CD4-positive, alpha-beta T cell treated with Interleukin-2 at 100 ng/mL for 4 hours (primary cell): ENCODE measurements at regions not wholly inside any gene's neighbourhood (a gene's known extent, or its start where the extent isn't known, plus 50 kb on each side); places are given as distances from the start of the nearest gene placed in this dataset.

Experiments
- DNase-seq: peaks from one replicate; pipeline ENCODE4 v3.0.0-alpha.2; 2020; ENCODE audit warnings: low spot score

DNA sequence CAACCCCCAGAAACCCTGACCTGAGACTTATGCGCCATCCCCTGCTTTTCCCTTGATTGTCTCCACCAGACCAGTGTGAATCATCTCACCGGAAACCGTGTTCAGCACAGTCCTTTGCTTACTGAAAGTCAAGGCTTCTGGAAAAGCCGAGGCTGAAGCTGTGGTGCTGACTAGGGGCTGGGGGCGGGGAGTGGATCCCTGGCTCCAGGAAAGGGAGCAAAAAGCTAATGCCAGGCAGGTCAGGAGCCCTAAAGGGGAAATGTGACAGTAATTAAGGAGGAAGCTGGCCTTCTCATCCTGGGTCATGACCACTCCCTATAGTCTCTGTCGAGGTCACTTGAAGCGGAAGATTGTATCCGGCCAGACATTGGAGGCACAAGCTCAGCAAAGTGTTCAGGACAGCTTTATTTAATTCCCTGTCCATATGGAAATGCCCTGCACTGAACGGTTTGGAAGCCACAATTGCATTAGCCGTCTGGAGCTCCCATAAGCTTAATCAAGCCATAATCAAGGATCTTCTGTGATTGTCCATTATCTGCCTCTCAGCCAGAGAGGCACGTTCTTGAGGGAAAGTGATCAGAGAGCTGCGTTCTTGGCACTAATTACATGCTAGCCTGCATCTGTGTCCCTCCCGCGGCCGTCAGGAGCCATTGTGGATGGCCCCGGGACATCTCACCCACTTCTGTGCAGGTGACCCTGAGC lies 403.6 kb downstream of the RRAGC start:
- DNase-seq, result no peak

GRCh38 chr1:38454749-38455441 lies 404.7 kb downstream of the RRAGC start:
- DNase-seq, result no peak

- DNase-seq, result no peak
Measured at GRCh38 chr1:38454236-38454635, 405.3 kb downstream of the RRAGC start.

DNA sequence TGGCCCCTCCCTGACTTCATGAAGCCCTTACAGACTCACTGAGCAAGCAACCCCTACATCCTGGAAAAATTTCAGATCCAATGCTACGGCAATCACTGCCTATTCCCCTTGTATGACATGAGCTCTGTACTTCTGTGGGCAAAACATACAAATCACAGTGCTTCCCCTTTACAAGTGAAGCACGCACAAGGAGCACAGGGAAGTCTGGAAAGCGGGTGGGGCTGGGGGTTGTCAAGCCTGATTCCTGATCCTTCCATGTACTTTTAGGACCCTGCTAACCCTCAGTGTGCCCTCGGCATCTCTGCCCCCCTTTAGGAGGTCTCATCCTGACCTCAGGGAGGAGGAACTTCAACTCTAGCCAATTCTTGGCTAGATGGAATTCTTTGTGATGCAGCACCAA lies 405.7 kb upstream of the POU3F1 start:
- DNase-seq, result no peak

GRCh38 chr1:38451541-38451993 lies 405.0 kb upstream of the POU3F1 start:
- DNase-seq, result no peak

DNA sequence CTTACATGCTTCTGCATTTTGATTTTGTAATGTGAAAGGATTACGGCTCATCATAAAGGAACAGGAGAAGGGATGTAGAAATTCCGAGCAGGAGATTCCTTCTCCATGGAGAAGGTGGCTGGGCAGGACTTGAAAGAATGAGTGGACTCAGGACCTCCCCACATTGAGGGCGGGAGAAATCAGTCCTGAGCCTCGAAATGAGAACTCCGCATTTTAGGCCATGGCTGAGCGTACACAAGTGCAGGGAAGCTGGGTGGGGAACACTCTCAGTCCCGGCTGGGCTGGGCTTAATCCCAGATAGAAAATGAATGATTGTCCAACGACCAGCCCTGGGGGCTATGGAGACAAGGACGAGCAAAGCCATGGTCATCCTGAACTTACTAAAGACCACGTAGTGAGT lies 402.3 kb upstream of the POU3F1 start:
- no peak for DNase-seq

DNA sequence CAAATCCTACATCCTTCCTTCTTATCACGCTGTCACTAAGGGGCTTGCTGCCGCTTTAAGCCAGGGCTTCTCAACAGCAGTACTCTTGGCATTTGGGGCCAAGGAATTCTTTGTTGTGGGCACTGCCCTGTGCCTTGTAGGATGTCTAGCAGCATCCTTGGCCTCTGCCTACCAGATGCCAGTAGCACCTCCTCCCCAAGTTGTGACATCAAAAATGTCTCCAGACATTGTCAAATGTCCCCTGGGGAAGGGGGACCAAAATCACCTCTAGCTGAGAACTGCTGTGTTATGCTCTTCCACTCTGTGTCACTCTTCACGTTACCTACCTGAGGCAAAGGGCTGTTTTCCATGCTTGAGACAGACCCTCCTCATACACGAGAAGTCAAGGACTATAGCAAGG lies 400.3 kb upstream of the POU3F1 start:
- DNase-seq, result no peak

GRCh38 chr1:38444770-38445442 lies 398.3 kb upstream of the POU3F1 start:
- DNase-seq, result no peak

DNA sequence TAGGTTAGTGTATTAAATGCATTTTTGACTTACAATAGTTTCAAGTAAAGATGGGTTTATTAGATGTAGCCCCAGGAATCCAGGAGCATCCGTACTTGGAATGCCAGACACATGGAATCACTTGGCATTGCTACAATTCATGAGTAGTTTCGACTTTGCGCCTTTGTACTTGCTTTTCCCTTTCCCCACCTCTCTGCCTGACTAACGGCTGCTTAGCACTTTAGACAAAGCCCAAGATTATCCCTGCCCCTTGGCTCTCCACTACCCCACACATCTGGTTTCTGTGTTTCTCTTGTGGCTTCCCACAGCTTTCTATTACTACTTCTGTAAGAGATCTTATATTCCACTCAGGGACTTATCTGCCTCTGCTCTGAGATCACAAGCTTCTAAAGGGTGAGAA lies 397.7 kb upstream of the POU3F1 start:
- no peak for DNase-seq

DNA sequence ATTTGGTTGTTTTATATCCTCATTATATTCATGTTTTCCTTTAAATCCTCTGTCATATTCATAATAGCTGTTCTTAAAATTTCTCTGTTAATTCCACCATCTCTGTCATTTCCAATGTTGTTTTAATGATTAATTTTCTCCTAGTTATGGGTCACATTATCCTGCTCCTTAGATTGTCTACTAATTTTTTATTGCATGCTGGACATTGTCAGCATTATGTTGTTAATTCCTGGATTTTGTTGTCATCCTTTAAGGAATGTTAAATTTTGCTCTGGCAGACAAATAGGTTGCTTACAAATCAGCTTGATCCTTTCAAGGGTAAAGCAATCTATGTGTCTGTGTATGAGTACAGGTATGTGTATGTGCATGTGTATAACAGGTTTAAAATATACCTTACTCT lies 393.8 kb upstream of the POU3F1 start:
- no peak for DNase-seq

DNA sequence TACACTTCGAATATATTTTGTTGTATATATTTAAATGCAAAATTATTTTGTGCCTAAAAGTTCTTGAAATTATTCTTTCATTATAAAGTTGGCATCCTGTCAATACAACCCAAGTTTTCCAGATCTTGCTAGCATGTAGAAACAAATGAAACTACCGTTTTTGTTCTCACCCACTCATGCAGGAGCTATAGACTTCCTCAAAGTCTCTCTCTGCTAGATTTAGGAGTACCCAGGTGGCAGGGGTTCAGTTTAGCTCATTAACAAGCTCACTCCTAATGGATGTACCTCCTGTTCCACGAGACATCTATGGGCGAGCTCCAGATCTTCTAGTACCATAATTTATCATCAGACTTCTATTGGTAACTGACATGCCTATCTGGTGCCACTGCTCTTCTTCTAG lies 390.2 kb upstream of the POU3F1 start:
- no peak for DNase-seq

DNA sequence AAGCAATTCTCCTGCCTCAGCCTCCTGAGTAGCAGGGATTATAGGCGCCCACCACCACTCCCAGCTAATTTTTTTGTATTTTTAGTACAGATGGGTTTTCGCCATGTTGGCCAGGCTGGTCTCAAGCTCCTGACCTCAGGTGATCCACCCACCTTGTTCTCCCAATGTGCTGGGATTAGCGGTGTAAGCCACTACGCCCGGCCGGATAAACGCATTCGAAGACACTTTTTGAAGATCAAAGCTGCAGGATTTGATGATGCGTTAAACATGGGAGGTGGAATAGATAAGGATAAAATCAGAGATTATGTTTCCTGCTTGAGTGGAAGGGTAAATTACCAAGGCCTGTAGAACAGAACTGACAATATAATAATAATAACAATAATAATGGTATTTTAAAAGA lies 389.4 kb upstream of the POU3F1 start:
- no peak for DNase-seq

- DNase-seq, result no peak
Measured at GRCh38 chr1:38433084-38433722, 386.6 kb upstream of the POU3F1 start.

DNA sequence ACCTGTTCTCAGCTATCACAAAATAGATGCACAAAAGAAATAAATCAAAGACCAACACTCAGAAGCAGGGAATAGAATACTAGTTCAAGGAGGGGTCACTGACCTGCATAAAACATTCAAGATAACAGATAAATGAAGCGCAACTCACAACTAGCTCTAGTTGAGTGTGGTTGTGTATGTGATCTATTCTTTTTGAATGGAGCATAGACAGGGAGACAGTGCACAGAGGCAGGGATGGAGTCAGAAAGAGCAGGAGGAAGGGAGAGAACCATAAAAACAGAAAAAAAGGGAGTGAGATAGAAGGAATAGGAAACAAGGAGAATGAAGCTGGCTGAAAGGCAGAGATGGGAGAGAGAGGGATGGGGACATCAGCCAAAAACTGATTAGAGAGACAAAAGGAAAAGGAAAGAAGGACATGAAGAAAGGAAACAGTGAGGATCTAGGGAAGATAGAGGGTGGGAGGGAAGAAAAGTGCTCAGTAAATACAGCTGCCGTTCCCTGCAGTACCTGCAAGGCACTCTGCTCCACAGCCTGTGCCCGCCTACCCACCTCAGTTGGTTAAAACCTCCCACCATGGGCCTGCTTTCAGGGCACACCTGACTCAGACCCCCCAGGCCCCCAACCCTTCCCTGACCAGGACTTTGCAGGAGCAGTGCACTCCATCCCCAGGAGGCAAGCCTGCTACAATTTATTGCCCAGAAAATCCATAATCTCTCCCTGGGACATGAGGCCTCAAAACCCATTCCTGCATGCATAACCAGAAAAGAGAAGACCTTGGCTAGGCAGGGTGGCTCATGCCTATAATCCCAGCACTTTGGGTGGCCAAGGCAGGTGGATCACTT lies 385.2 kb upstream of the POU3F1 start:
- DNase-seq, result no peak

- no peak for DNase-seq
Measured at GRCh38 chr1:38430949-38431348, 384.4 kb upstream of the POU3F1 start.

GRCh38 chr1:38424677-38425076 lies 378.1 kb upstream of the POU3F1 start:
- no peak for DNase-seq

DNA sequence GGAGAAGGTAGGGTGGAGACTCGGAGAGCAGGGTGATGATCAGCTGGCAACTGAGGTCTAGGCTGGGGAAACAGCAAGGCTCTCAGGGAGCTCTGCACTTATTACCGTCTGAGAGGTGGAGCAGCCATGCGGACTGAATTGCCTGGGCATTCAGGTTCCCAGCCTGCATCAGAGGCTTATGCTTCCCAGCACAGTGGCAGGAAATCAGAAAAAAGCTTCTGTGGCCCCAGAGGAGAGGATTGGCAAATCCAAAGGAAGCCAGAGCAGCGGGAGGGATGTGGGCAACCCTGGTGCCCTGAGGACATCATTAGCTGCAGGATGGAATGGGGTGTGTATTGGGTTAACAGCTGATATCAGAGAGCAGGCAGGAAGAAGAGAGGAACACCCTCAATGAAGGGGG lies 374.1 kb upstream of the POU3F1 start:
- DNase-seq, result no peak

GRCh38 chr1:38418195-38419030 lies 371.8 kb upstream of the POU3F1 start:
- DNase-seq, result no peak

DNA sequence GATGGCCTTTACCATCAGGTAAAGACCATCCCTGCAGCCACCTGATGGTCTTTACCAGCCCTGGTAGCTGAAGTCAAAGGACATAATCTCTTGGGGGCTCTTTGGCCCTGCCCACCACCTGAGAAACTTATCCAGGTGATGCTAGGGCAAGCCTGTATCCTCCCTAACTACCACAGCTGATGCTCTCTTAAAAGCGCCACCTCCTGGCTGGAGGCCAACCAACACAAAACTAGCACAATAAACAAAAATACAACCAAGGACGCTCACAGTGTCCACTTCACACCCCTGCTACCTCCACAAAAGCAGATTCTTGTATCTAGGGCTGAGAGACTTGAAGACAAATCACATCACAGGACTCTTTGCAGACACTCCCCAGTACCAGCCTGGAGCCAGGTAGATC lies 357.1 kb upstream of the POU3F1 start:
- no peak for DNase-seq

GRCh38 chr1:38402230-38402815 lies 355.7 kb upstream of the POU3F1 start:
- DNase-seq, result no peak

GRCh38 chr1:38396606-38397005 lies 350.0 kb upstream of the POU3F1 start:
- no peak for DNase-seq
